ENCODE measurements at regions not wholly inside any gene's neighbourhood (a gene's known extent, or its start where the extent isn't known, plus 50 kb on each side); places are given as distances from the start of the nearest gene placed in this dataset.

DNA sequence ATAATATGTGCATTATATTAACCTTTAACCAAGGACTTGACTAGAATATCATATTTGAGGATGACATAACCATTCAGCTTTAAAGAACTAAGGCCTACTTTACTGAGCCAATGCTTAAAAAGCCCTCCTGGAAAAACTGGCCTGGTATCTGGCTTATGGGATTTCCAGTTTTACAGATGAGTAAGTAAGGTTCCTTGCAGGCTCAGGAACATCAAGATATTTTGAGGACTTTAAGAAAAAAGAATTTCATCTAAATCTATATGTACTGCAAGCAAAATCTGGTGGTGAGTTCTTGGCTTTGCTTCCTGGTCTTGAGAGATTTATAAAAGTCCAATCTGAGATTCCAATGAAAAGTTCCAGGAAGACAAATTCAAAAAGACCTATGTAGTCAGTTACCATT, 417.0 kb upstream of the NRXN1 start:
- H3K4me1 ChIP-seq, result no peaks in the 10 kb centered on the region
- TF ChIP-seq, protein P1, sequence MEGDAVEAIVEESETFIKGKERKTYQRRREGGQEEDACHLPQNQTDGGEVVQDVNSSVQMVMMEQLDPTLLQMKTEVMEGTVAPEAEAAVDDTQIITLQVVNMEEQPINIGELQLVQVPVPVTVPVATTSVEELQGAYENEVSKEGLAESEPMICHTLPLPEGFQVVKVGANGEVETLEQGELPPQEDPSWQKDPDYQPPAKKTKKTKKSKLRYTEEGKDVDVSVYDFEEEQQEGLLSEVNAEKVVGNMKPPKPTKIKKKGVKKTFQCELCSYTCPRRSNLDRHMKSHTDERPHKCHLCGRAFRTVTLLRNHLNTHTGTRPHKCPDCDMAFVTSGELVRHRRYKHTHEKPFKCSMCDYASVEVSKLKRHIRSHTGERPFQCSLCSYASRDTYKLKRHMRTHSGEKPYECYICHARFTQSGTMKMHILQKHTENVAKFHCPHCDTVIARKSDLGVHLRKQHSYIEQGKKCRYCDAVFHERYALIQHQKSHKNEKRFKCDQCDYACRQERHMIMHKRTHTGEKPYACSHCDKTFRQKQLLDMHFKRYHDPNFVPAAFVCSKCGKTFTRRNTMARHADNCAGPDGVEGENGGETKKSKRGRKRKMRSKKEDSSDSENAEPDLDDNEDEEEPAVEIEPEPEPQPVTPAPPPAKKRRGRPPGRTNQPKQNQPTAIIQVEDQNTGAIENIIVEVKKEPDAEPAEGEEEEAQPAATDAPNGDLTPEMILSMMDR (IDR thresholded peaks at IDR 0.05), result no peak
- no peak for DNase-seq
- peaks cover 0 to 11% (median 0%) of the 10 kb centered on the region in 11 donors for H3K9me3 ChIP-seq
- H3K4me3 ChIP-seq, result no peak overlapping the region
- intact Hi-C loops (cut with DNase I), result no loop called here
- no peak for ATAC-seq
- no peaks in the 10 kb centered on the region for H3K27me3 ChIP-seq
- no peaks in the 10 kb centered on the region for H3K36me3 ChIP-seq
- H3K27ac ChIP-seq, result no peak overlapping the region

DNA sequence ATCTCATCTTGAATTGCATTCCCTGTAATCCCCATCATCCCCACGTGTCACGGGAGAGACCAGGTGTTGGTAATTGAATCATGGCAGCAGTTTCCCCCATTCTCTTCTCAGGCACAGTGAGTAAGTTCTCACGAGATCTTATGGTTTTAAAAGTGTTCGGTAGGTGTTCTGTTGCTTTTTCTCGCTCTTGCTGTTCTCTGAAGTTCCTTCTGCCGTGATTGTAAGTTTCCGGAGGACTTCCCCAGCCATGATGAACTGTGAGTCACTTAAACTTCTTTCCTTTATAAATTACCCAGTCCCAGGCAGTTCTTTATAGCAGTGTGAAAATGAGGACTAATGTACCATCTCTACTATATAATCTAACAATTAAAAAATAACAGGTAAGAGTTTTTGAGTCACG, 409.9 kb upstream of the NRXN1 start:
- ATAC-seq, result no peak

DNA sequence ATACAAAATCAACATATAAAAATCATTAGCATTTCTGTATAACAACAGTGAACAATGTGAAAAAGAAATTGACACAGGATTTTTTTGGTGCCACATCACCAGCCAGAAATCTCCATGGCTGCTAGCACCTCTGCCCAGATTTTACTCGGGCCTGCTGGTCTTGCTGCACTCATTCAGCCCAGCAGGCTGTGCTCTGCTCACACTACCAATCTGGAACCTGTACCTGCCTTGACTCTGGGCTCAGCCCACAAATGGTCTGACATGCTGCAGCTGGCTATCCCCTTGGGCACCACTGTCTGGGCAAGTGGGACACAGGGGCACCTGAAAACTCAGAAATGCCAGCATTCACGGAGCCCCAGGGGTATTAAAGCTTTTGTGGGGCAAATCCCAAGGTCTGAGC, 392.5 kb upstream of the NRXN1 start:
- H3K36me3 ChIP-seq, result no peaks in the 10 kb centered on the region
- no peaks in the 10 kb centered on the region for H3K27me3 ChIP-seq
- intact Hi-C loops (cut with DNase I), result no loop called here
- 64 to 67% methylated on average over 2 of the region's 2 CpGs for WGBS, 2 donors
- DNase-seq (no peak), ATAC-seq (no peak)
- TF ChIP-seq, protein P1 (IDR thresholded peaks at IDR 0.05), result no peak
- no peak overlapping the region for H3K27ac ChIP-seq
- H3K4me1 ChIP-seq, result no peaks in the 10 kb centered on the region
- H3K9me3 ChIP-seq, result peaks cover 0 to 35% (median 0%) of the 10 kb centered on the region in 11 donors
- no peak overlapping the region for H3K4me3 ChIP-seq

More for the DNA sequence above, 409.9 kb upstream of the NRXN1 start:
- Histone ChIP-seq H3K36me3 (no peaks in the 10 kb centered on the region), H3K4me3 (no peak overlapping the region), H3K9me3 (no peaks in the 10 kb centered on the region), H3K27me3 (no peaks in the 10 kb centered on the region), H3K27ac (no peak overlapping the region), H3K4me1 (no peaks in the 10 kb centered on the region)
- TF ChIP-seq, protein P1 (IDR thresholded peaks at IDR 0.05), result no peak
- 80 to 83% methylated on average over 8 of the region's 8 CpGs for WGBS, 2 donors
- intact Hi-C loops (cut with DNase I), result no loop called here
- DNase-seq, result no peak

DNA sequence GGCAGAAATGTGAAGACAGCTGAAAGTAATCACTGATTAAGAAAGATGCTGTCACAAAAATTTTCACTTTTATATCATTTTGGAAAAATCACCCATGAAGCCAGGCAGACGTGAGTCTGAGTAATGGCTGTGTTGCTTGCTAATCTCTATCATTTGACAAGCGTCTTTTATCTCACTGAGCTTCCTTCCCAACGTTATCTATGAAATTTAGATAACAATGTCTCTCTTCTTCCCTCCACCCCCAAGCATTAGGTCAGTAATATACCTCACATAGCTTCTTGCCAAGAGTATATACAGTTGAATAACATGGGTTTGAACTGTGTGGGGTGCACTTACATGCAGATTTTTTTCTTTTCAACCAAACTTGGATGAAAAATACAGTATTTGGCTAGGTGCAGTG, 388.6 kb upstream of the NRXN1 start:
- no peaks in the 10 kb centered on the region for H3K27me3 ChIP-seq
- H3K27ac ChIP-seq, result no peak overlapping the region
- DNase-seq (no peak), ATAC-seq (no peak)
- H3K4me3 ChIP-seq, result no peak overlapping the region
- TF ChIP-seq, protein P1 (IDR thresholded peaks at IDR 0.05), result no peak
- H3K4me1 ChIP-seq, result no peaks in the 10 kb centered on the region
- intact Hi-C loops (cut with DNase I), result no loop called here
- H3K36me3 ChIP-seq, result no peaks in the 10 kb centered on the region
- peaks cover 0 to 14% (median 0%) of the 10 kb centered on the region in 11 donors for H3K9me3 ChIP-seq
- 8% methylated on average over 3 of the region's 3 CpGs for WGBS, 2 donors

DNA sequence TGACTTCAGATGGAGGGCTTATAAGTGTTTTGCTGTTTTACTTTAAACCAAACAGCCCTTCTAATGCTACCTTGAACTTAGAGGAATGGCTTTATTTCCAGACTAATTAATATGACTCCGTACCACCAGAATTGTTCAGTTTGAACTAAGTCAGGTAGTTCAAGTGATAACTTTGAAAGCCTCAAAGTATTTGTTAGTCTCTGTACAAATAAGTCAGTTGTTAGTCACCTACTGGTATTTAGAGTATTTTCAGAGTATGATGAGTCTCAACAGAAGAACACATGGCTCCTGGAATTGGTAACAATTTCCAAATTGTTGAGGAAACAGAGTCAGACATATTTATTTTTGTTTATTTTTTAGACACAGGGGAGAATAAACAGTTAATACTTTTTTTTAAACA, 381.8 kb upstream of the NRXN1 start:
- intact Hi-C loops (cut with DNase I), result no loop called here
- WGBS, 2 donors, result 85 to 91% methylated on average over 1 of the region's 1 CpG
- DNase-seq, result no peak
- H3K36me3 ChIP-seq, result no peaks in the 10 kb centered on the region
- TF ChIP-seq, protein P1 (IDR thresholded peaks at IDR 0.05), result no peak
- H3K4me3 ChIP-seq, result no peak overlapping the region
- no peaks in the 10 kb centered on the region for H3K27me3 ChIP-seq
- no peak overlapping the region for H3K27ac ChIP-seq
- H3K9me3 ChIP-seq, result peaks cover 0 to 16% (median 0%) of the 10 kb centered on the region in 11 donors
- ATAC-seq, result no peak
- no peaks in the 10 kb centered on the region for H3K4me1 ChIP-seq
